Astrocyte (in vitro differentiated cells and primary cell): ENCODE measurements at regions not wholly inside any gene's neighbourhood (a gene's known extent, or its start where the extent isn't known, plus 50 kb on each side); places are given as distances from the start of the nearest gene placed in this dataset.

Source experiments
- DNase-seq: peaks from one replicate; pipeline ENCODE4 v3.0.0-alpha.2; 2010; ENCODE audit warnings: low read depth
- FAIRE-seq: peaks from 2 replicates; lab custom pipeline; 2011; peaks lifted over from hg19 to GRCh38; lab: Jason Lieb, UNC
- H2AFZ ChIP-seq: 2 replicates; pipeline ENCODE4 v1.6.0; 2012; ENCODE audit warnings: low read depth, low read length, inconsistent platforms
- H3K27ac ChIP-seq: 2 replicates; pipeline ENCODE4 v1.5.1; 2011; ENCODE audit warnings: low read depth, low read length, inconsistent platforms
- H3K27me3 ChIP-seq: 2 replicates; pipeline ENCODE4 v1.6.0; 2011; ENCODE audit warnings: low read length, inconsistent platforms; ENCODE audit not compliant: insufficient read depth
- H3K36me3 ChIP-seq: 2 replicates; pipeline ENCODE4 v1.5.1; 2011; ENCODE audit warnings: low read length, inconsistent platforms; ENCODE audit not compliant: insufficient read depth
- H3K4me1 ChIP-seq: 2 replicates; pipeline ENCODE4 v1.5.1; 2011; ENCODE audit warnings: low read length, inconsistent platforms; ENCODE audit not compliant: insufficient read depth
- H3K4me2 ChIP-seq: 2 replicates; pipeline ENCODE4 v1.6.0; 2012; ENCODE audit warnings: low read length, inconsistent platforms
- H3K4me3 ChIP-seq: 2 replicates; pipeline ENCODE4 v1.5.1; 2011; ENCODE audit warnings: low read depth, mild to moderate bottlenecking, low read length, inconsistent platforms; ENCODE audit not compliant: insufficient read depth
- H3K79me2 ChIP-seq: 2 replicates; pipeline ENCODE4 v1.6.0; 2012; ENCODE audit warnings: mild to moderate bottlenecking, low read length, inconsistent platforms; ENCODE audit not compliant: insufficient read depth
- H3K9ac ChIP-seq: 2 replicates; pipeline ENCODE4 v1.6.0; 2012; ENCODE audit warnings: mild to moderate bottlenecking, low read length, inconsistent platforms
- H3K9me3 ChIP-seq: 2 replicates; pipeline ENCODE4 v1.5.1; 2012; ENCODE audit warnings: low read depth, mild to moderate bottlenecking, low read length, inconsistent platforms; ENCODE audit not compliant: insufficient read depth
- H4K20me1 ChIP-seq: 2 replicates; pipeline ENCODE4 v1.6.0; 2012; ENCODE audit warnings: low read length, inconsistent platforms; ENCODE audit not compliant: insufficient read depth
- H3K27ac Mint-ChIP-seq: one replicate; pipeline ENCODE4 v1.8.0; 2021; ENCODE audit warnings: mild to moderate bottlenecking, mixed read lengths; ENCODE audit not compliant: unreplicated experiment
- H3K27me3 Mint-ChIP-seq: one replicate; pipeline ENCODE4 v1.8.0; 2021; ENCODE audit warnings: low read depth, mixed read lengths; ENCODE audit not compliant: unreplicated experiment
- H3K36me3 Mint-ChIP-seq: one replicate; pipeline ENCODE4 v1.8.0; 2021; ENCODE audit warnings: low read depth, mixed read lengths; ENCODE audit not compliant: unreplicated experiment
- H3K4me1 Mint-ChIP-seq: one replicate; pipeline ENCODE4 v1.8.0; 2021; ENCODE audit warnings: low read depth, mixed read lengths; ENCODE audit not compliant: unreplicated experiment
- H3K4me3 Mint-ChIP-seq: one replicate; pipeline ENCODE4 v1.8.0; 2021; ENCODE audit warnings: mild to moderate bottlenecking, moderate library complexity, mixed read lengths; ENCODE audit not compliant: unreplicated experiment
- H3K9me3 Mint-ChIP-seq: one replicate; pipeline ENCODE4 v1.8.0; 2021; ENCODE audit warnings: mild to moderate bottlenecking, mixed read lengths; ENCODE audit not compliant: unreplicated experiment
- EZH2 ChIP-seq: IDR thresholded peaks from 2 replicates; pipeline ENCODE4 v1.6.1; 2012; ENCODE audit warnings: mild to moderate bottlenecking, low read length, inconsistent platforms; ENCODE audit not compliant: insufficient read depth
- TF ChIP-seq, protein P1 (sequence below): IDR thresholded peaks from 2 replicates; pipeline ENCODE4 v1.5.1; 2011; ENCODE audit warnings: low read depth, mild to moderate bottlenecking, inconsistent platforms, low read length, moderate library complexity; ENCODE audit not compliant: insufficient read depth

DNA sequence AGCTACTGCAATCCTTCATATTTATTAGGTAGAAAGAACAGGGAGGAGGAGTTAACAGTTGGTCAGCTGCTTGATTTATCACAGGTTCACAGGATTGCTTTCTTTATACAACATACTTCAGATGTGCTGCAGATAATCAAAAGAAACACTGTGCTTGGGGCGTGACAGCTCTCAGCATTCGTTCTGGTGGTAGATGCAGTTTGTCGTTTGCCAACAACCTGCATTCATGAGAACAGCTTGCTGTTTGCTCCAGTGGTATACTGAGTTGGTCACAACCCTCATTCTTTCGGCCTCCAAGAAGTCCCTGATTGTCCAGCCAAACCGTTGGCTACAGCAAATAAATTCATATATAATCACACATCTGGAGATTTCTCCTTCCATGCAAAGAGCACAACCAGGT, 120.5 kb downstream of the ZNF280B start:
- H3K27ac ChIP-seq, result no peak overlapping the region
- H4K20me1 ChIP-seq, result no peaks in the 10 kb centered on the region
- no peaks in the 10 kb centered on the region for H3K4me1 ChIP-seq
- no peaks in the 10 kb centered on the region for H3K27me3 ChIP-seq
- H3K79me2 ChIP-seq, result no peaks in the 10 kb centered on the region
- H3K4me2 ChIP-seq, result no peak overlapping the region
- no peaks in the 10 kb centered on the region for H3K4me1 Mint-ChIP-seq
- no peak overlapping the region for H3K4me3 Mint-ChIP-seq
- H3K9me3 ChIP-seq, result no peaks in the 10 kb centered on the region
- no peaks in the 10 kb centered on the region for H3K36me3 Mint-ChIP-seq
- no peak overlapping the region for H3K4me3 ChIP-seq
- TF ChIP-seq, protein P1, sequence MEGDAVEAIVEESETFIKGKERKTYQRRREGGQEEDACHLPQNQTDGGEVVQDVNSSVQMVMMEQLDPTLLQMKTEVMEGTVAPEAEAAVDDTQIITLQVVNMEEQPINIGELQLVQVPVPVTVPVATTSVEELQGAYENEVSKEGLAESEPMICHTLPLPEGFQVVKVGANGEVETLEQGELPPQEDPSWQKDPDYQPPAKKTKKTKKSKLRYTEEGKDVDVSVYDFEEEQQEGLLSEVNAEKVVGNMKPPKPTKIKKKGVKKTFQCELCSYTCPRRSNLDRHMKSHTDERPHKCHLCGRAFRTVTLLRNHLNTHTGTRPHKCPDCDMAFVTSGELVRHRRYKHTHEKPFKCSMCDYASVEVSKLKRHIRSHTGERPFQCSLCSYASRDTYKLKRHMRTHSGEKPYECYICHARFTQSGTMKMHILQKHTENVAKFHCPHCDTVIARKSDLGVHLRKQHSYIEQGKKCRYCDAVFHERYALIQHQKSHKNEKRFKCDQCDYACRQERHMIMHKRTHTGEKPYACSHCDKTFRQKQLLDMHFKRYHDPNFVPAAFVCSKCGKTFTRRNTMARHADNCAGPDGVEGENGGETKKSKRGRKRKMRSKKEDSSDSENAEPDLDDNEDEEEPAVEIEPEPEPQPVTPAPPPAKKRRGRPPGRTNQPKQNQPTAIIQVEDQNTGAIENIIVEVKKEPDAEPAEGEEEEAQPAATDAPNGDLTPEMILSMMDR, result no peak
- TF ChIP-seq EZH2, result no peak
- no peak overlapping the region for H2AFZ ChIP-seq
- DNase-seq (no peak), FAIRE-seq (no peak)
- H3K27me3 Mint-ChIP-seq, result peaks cover 95% of the 10 kb centered on the region
- no peak overlapping the region for H3K27ac Mint-ChIP-seq
- peaks cover 6% of the 10 kb centered on the region for H3K9me3 Mint-ChIP-seq
- no peak overlapping the region for H3K9ac ChIP-seq
- no peaks in the 10 kb centered on the region for H3K36me3 ChIP-seq

DNA sequence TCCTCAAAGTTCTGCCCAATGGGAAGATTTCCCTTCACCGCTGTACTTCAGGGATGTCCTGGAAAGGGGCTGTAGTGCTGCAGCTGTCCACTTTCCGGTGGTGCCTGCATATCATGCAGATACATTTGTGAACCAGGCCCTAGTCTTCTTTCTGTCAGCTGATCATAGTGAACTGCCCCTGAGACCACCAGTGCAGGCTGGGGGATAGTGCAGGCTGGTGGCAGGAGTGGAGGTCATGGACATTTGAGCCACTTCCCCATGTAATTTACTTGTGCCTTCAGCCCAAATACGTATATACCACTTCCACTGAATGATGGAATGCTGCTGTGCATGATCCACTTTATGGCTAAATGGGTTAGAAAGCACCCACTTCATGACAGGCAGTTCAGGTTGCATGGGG, 120.0 kb downstream of the ZNF280B start:
- H3K79me2 ChIP-seq, result no peaks in the 10 kb centered on the region
- H3K4me2 ChIP-seq, result no peak overlapping the region
- no peaks in the 10 kb centered on the region for H3K4me1 Mint-ChIP-seq
- H3K27me3 Mint-ChIP-seq, result peaks cover 91% of the 10 kb centered on the region
- H3K9me3 ChIP-seq, result no peaks in the 10 kb centered on the region
- FAIRE-seq (no peak), DNase-seq (no peak)
- H3K9me3 Mint-ChIP-seq, result peaks cover 6% of the 10 kb centered on the region
- no peaks in the 10 kb centered on the region for H3K36me3 Mint-ChIP-seq
- H3K4me3 ChIP-seq, result no peak overlapping the region
- no peak overlapping the region for H2AFZ ChIP-seq
- H3K4me3 Mint-ChIP-seq, result no peak overlapping the region
- H4K20me1 ChIP-seq, result no peaks in the 10 kb centered on the region
- no peak for TF ChIP-seq EZH2
- TF ChIP-seq, protein P1, result no peak
- H3K9ac ChIP-seq, result no peak overlapping the region
- H3K36me3 ChIP-seq, result no peaks in the 10 kb centered on the region
- no peak overlapping the region for H3K27ac Mint-ChIP-seq
- H3K4me1 ChIP-seq, result no peaks in the 10 kb centered on the region
- no peaks in the 10 kb centered on the region for H3K27me3 ChIP-seq
- no peak overlapping the region for H3K27ac ChIP-seq

DNA sequence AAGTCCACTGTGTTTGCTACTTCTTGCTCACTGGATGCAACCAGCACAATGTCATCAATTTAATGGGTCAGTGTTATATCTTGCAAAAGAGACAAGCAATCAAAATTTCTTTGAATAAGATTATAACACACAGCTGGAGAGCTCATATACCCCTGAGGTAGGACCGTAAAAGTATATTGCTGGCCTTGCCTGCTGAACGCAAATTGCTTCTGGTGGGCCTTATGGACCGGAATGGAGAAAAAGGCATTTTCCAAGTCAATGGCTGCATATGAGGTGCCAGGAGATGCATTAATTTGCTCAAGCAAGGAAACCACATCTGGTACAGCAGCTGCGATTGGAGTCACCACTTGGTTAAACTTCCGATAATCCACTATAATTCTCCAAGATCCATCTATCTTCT, 119.1 kb downstream of the ZNF280B start:
- no peak overlapping the region for H3K4me3 ChIP-seq
- FAIRE-seq (no peak), DNase-seq (no peak)
- H3K9me3 Mint-ChIP-seq, result peaks cover 8% of the 10 kb centered on the region
- H3K4me2 ChIP-seq, result no peak overlapping the region
- H4K20me1 ChIP-seq, result no peaks in the 10 kb centered on the region
- no peaks in the 10 kb centered on the region for H3K36me3 Mint-ChIP-seq
- H3K27me3 Mint-ChIP-seq, result peaks cover 83% of the 10 kb centered on the region
- H2AFZ ChIP-seq, result no peak overlapping the region
- no peak overlapping the region for H3K9ac ChIP-seq
- no peaks in the 10 kb centered on the region for H3K36me3 ChIP-seq
- no peak overlapping the region for H3K27ac Mint-ChIP-seq
- no peak overlapping the region for H3K27ac ChIP-seq
- no peaks in the 10 kb centered on the region for H3K9me3 ChIP-seq
- no peak overlapping the region for H3K4me3 Mint-ChIP-seq
- H3K4me1 Mint-ChIP-seq, result no peaks in the 10 kb centered on the region
- no peaks in the 10 kb centered on the region for H3K4me1 ChIP-seq
- no peaks in the 10 kb centered on the region for H3K79me2 ChIP-seq
- TF ChIP-seq, protein P1, result no peak
- TF ChIP-seq EZH2, result no peak
- no peaks in the 10 kb centered on the region for H3K27me3 ChIP-seq
